Right kidney (tissue), 1 donor: ENCODE measurements at regions not wholly inside any gene's neighbourhood (a gene's known extent, or its start where the extent isn't known, plus 50 kb on each side); places are given as distances from the start of the nearest gene placed in this dataset.

Experiments used
- DNase-seq: peaks from one replicate; pipeline ENCODE4 v3.0.0-alpha.2; 2016

DNA sequence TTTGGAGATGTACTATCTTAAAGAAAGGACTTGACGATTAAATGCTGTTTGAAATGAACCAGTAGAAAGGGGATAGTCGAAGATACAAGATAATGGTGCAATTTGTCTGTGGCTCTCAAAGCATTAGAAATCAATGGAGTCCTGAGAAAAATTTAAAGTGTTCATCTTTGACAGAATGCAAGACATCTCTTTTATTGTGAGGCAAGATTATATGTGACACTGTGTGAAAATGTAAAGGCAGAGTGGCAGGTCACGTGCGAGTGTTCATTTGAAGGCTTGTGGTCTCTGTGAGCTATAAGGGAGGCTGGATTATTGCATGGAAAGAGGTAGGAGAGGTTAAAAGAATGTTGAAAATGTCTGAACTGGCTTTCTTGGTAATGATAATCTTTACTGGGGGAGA lies 709.2 kb downstream of the DSC3 start:
- no peak for DNase-seq

DNA sequence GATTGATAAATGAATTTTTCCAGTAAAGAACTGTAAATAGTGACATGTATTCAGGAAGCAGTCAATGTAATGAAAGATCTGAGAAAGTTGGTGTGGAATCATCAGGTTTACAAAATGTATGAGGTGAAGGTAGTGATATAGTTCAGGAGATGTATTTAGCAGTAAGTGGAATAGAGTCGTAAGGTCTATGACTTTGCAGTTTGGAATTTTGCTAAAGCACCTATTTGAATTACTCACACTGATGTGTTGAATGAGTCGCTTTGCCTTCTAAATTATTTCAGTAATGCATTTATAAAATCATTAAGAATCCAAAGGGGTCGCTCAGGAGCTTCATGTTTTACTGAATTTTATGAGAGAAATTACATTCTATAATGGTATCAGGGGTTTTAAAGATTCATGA lies 713.7 kb downstream of the DSC3 start:
- no peak for DNase-seq

DNA sequence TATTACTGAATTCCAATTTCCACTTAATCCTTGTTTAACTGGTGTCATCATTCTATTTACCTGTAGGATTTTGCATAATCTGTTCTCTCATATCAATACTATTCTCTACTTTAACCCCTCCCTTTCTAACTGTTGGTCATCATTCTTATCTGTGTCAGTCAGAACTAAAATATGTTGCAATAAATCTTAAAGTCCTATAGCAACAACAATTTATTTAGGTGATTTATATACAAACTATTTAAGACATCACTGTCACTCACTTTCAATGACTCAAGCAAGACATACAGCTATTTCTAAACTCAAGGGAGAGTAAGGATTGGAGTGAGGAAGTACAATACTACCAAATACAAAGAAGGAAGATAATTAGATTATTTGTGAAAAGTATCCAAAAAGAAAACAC lies 740.4 kb downstream of the DSC3 start:
- no peak for DNase-seq

DNA sequence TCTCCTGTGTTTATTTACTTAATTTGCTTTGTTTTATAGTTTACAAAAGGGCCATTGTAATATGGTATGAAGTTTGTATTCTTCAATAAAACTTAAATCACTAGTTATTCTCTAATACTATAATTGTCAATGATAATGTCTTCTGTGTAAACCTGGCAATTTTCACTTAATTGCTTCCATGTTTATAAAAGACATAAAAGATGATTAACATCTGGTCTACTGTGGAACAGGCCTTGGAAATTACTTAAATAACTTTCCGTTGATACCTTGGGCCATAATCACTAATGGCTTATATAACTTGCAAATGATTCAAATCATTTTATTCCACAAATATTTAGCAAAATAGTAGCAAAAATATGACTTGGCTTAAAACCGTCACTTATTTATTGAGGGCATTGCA lies 743.8 kb downstream of the DSC3 start:
- no peak for DNase-seq

DNA sequence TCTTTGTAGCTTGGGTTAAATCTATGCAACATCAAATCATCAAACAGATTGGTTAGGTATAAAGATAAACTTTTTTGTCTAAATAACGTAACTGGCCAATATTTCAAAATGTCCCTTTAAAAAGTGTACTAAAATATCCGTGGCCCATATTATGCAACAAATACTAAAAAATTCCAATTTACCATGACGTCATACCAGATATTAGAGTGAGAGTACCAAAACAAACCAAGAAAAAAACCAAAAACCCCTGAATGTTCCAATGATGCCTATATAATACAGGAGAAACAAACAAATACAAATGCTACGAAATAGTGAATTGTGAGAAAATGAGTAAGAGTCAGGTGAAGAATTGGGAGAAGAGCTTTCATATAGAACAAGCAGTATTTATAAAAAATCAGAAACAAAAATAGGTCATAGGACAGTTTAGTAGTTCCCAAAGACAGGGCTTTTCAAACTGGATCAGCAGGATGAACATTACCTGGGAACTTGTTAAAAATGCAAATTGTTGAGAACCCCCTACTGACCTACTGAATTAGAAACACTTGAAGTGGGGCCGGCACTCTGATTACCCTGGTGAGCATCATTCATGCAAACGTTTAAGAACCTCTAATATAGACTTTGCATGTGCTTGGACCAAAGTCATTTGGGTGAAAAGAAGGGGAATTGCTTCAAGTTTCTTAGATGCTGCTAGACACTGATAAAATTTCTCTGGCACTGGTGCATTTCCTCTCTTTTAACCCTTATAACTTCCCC lies 753.7 kb downstream of the DSC3 start:
- DNase-seq: no peak

DNA sequence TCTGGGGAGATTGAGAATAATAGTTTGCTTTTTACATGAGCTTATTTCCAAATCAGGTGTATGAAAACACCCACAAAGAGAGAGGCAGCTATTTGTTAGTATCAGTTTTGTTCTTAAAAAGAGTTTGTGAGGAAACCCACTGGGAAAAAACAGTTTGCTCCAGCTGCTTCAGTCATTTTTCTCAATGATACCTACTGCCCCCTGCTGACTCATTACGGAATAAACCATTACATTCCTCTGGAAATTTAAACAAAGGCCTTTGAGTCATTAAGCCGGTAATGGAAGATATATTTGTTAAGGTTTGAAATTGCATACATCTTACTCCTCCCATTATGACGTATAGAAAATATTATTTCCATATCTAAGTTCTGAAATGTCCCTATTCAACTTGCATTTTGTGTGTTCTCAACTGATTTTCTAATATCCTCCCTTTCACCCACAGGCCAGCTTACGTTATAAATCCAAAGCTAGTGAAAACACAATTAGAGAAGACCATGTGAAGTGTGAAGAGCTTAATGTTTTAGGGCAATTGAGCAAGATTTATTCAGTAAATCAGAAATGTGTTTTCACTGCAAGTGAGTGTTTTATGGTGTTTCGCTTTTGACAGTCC lies 761.6 kb downstream of the DSC3 start:
- DNase-seq: peak; percentile 34

DNA sequence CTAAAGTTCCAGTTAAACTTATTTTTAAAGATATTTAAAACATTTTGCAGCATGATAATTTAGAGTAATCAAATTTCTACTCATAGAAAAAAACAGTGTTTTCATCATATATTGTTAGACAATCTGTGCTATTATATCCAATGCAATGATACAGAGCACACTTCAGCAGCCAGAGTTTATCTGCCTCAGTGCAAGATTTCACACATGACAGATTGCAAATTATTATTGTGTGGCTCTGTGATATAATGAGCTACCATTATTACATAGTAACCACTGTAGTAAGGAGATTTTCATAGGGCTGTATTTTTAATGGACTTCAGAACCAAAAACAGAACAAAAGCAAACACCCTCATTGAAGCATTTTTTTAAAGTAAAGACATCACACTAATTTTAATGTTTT lies 762.4 kb downstream of the DSC3 start:
- no peak for DNase-seq

DNA sequence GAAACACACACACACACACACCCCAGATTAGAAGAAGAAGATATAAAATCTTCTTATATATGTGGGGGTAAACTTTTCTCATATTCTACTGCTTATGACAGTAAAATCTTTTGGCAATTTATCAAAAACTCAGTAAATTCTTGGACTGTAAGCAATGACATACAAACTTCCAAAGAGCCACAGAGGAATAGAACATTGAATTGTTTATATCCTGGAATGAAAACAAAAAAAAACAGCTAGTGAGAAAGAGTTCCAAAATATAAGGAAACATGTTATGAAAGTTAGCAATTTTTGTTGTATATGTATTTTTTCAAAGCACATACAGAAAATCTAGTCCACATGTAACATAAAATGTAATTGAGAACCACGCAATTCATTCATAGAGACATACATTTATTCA lies 764.9 kb downstream of the DSC3 start:
- DNase-seq: no peak

DNA sequence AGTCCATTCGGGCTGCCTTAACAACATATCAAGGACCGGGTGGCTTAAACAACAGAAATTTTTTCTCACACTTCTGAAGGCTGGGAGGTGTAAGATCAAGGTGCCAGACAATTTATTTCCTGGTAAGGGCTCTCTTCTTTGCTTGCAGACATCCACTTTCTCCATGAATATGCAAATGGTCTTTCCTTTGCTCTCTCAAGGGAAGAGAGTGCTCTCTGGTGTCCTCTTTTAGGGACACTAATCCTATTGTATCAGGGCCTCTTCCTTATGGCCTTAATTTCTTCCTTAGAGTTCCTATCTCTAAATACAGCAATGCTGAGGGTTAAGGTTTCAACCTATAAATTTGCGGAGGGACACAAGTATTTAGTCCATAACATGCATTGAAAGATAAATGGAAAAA lies 770.8 kb downstream of the DSC3 start:
- no peak for DNase-seq

DNA sequence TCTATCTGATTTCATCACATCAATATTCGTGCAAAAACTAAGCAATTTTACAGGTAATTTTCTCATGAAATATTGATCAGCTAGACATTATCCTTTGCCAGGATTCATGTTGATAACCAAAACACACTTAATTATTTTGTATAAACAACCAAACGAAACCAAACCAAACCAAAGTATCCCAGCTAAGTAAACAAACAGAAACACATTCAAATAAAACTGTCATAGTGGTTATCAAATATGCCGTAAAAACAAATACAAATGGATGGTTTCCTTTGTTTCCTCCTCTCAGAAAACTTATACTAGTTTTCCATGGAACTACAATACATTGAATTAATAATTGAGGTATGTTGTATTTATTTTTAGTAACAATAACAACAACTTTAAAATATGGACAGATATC lies 777.4 kb downstream of the DSC3 start:
- no peak for DNase-seq

DNA sequence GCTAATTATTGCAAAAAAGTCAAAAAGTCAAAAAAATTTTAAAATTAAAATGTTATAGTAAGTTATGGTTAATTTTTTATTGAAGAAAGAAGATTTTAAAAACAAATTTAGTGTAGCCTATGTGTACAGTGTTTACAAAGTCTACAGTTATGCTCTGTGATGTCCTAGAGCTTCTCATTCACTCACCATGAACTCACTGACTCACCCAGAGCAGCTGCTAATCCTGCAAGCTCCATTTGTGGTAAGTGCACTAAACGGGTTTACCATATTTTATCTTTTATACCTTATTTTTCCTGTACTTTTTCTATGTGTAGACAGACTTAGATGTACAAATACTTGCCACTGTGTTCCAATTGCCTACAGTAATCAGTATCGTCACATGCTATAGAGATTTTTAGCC lies 788.2 kb downstream of the DSC3 start:
- no peak for DNase-seq

DNA sequence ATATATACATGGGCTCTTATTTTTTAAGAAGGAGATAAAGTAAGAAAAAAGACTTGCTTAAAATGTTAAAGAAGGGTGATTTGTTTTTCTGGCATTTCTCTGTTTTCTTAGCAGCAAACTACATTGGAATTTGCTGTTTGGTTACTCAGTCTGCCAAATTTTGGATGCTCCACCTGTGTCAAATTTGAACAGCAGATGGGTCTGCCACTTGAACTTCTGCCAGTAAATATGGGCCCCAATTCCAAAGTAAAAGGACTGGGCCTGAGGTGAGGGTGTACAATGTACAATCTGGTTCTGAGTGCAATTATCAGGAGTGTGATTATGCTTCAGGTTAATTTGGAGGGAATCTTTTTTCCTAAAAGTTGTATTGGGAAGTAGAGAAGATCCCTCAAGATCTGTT lies 794.5 kb downstream of the DSC3 start:
- DNase-seq: no peak

DNA sequence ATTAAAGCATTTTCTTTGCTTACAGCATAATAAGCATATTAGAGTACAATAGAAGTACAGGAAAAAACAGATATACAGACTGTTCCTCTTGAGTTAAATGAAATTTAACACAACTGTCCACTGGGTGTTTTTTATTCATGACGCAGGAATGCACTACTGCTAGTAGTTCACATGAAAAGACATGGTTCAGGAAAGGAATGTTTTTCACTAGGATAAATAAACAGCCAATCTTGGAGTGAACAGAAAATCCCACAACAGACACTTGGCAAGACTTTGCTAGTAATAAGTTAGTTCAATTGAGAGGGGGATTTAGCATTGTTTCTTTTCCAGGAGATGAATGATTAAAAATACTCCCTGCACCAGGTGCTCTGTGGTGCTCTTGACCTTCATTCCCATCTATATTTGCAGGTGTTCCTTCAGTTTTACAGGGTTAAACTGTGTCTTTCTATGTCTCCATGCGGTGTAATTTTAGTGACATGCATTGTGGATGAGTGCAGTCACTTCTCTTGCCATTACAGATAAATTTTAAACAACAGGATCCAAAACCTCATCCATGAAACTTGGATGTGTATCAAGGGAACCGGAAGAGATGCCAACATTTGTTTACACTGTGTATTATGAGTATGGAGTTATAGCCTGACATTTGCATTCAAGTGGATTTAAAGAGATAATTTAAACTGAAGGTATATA lies 796.6 kb downstream of the DSC3 start:
- DNase-seq: no peak

DNA sequence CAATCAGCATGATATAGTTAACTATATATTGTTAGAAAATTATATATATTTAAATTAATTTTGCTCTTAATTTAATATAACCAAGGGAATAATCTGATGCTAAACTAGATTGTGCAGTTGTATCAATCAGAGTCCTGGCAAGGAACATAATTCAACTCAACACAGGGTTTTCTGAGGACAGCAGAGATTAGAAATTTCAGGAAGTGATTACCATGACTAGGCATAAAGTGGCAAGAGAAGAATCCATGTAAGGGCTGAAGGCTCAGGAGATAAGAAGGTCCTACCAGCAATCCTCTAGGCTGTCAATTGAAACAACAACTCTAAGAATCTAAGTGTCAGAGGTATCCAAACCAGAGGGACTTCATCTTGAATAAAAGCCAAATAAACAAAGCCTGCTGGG lies 807.8 kb downstream of the DSC3 start:
- DNase-seq: no peak

DNA sequence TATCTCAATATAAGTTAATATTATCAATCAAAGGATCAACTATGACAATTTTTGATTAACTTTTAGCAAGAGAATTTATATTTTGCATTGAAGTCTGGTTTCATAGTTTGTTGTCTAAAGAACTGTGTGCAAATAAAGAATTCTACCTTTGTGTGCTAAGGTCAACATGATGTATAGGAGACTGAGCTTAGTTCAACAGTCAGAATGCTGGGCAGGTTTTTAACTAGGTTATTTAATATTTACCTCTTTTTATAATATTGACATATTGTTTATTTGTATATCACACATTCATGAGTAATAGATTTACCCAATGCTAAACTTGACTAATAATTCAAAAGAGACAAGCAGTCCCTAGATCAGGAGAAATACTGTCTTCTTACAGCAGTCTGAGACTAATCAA lies 831.4 kb downstream of the DSC3 start:
- no peak for DNase-seq

DNA sequence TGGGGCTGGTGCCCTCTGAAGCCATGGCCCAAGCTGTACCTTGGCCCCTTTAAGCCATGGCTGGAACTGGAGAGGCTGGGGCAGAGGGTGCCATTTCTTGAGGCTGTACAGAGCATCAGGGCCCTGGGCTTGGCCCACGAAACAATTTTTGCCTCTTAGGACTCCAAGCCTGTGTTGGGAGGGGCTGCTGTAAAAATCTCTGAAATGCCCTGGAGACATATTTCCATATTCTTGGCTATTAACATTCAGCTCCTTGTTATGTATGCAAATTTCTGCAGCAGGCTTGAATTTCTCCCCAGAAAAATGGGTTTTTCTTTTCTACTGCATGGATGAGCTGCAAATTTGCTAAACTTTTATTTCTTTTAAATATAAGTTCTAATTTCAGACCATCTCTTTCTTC lies 834.0 kb downstream of the DSC3 start:
- DNase-seq: no peak

DNA sequence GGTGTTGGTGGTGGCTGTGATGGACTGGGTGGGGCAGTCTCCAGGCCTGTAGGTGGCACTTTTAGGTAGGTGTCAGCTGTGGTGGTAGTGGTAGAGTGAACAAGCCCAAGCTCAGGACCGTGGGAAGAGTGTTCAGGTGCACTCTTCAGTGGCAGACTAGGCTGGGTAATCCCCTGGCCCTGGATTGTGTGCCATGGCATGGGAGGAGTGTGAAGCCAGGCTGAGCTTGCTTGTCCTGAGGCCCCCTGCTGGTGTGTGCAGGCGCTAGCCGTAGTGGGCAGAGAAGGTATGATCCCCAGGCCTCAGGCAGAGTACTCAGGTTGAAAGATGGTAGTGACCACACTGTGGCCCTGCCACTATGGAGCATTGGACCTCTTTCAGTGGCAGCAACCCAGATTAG lies 850.3 kb downstream of the DSC3 start:
- DNase-seq: no peak

DNA sequence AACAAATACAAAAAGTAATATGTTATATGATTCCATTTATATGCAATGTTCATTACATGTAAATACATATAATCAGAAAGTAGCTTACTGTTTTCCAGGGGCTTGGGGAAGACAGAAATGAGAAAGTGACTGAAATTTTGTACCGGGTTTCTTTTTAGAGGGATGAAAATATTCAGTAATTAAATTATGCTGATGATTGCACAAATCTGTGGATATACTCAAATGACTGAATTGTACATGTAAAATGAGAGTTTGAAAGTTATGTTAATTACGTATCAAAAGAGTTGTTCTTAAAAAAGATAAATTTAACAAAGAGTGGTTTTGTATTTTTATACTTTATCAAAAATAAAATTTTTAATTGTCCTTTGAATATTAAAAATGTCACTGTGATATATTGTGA lies 856.3 kb downstream of the DSC3 start:
- no peak for DNase-seq

DNA sequence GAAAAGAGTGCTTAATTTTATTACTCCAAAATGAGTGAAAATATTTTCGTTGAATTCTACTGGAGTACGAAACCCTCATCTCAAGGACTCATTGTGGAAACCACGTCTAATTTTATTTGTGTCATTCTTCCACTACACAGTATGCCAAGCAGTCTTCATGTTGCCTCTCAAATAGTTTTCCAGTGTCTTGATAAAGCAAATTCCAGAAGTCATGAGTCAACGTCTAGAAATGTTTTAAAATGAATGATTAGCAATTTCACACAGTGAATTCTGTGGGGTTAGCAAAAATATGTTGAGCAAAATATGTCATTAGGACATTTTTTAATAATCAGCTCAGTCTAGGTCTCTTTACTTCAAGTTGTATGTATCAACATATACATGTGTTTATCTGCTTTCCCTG lies 865.5 kb downstream of the DSC3 start:
- no peak for DNase-seq

DNA sequence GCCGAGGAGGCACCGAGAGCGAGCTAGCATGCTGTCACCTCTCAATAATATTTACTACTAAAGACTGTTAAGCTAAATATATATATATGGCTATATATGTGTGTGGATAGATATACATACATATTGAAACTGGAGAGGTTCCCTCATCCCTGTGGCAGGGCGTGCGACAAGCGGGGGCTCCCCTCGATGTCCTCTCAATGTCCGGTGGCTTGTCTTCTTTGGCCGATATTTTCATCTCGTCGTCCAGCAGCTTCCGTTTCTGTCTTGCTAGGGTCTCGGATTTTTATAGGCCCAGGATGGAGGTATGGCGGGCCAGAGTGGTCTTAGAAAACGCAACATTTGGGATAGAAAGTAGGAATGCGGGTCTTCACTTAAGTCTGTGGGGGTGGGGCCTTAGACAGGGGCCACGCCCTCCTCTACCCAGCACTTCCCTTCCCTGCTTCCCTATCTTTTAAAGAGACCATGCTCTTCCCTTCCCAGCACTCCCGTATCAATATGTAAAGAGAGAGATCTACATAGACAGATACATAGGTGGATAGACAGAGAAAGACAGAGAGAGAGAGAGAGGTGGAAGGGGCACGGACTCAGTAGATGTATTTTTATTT lies 866.8 kb downstream of the DSC3 start:
- DNase-seq: no peak

DNA sequence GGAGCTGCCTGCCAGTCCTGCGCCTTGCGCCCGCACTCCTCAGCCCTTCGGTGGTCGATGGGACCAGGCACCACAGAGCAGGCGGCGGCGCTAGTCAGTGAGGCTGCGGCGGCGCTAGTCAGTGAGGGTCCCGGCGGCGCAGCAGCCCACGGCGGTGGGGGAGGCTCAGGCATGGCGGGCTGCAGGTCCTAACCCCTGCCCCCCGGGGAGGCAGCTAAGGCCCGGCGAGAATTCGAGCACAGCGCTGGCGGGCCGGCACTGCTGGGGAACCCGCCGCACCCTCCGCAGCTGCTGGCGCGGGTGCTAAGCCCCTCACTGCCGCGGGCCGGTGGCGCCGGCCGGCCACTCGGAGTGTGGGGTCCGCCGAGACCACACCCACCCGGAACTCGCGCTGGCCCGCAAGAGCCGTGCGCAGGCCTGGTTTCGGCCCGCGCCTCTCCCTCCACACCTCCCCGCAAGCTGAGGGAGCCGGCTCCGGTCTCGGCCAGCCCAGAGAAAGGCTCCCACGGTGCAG lies 867.4 kb downstream of the DSC3 start:
- DNase-seq: no peak

DNA sequence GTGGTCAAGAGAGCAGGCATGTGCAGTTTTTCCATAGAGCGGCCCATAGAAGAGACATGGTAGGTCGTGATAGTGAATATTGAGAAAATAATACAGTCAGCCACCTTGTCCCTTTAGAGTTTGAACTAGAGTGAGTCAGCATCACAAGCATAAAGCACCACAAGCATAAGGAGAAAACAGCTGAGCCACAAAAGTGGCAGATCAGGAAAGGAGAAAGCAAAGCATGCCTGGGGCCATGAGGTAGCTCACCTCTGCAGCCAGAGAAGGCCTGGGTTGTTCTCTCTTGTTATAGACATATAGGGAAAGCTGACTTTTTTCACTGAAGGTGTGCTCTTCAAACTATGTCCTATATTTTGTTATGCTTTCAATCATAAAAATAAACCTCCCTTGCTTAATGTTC lies 879.0 kb downstream of the DSC3 start:
- no peak for DNase-seq

DNA sequence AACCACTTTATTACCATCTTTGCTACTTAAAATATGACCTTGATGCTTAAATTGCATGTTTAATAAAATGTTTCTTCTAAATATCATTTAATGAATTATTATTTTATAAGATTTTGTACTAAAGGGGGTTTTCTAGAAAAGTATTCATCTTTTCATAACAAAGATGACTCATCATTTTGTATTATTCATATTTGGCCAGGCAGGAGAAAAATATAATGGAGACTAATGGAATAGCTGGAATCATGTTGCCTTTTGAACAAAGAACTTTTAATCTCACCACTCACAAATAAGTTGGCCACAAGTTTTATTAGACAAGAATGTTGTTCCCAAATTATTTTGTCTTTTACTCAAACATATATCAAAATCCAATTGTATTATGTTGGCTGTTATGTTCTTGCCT lies 882.4 kb downstream of the DSC3 start:
- DNase-seq: no peak
